Ovary (tissue), 7 donors: ENCODE measurements at regions not wholly inside any gene's neighbourhood (a gene's known extent, or its start where the extent isn't known, plus 50 kb on each side); places are given as distances from the start of the nearest gene placed in this dataset.
"Not testable (repeated sequence)": the region's sequence is repeated elsewhere in the genome, so short reads cannot be mapped to it uniquely, and the experiment has no call there.

Experiments
- DNase-seq, 5 donors: peaks; one replicate each; pipeline ENCODE4 v3.0.0-alpha.2; 2019 to 2020
- H3K27ac ChIP-seq, 2 donors: fragments of 200-600 bp; one replicate each; pipeline versions ENCODE4 v1.5.1 to v1.8.0; 2019 to 2022
- H3K27me3 ChIP-seq: fragments of 200-600 bp; one replicate; pipeline ENCODE4 v1.8.0; 2022
- H3K36me3 ChIP-seq: fragments of 200-600 bp; sonication (generic); one replicate; pipeline ENCODE4 v1.5.1; 2019
- H3K4me1 ChIP-seq: one replicate; pipeline ENCODE4 v1.8.1; 2013; ENCODE audit warnings: mild to moderate bottlenecking, moderate library complexity; ENCODE audit not compliant: insufficient read depth
- H3K4me3 ChIP-seq: fragments of 200-600 bp; sonication (generic); one replicate; pipeline ENCODE4 v1.5.1; 2017
- H3K9me3 ChIP-seq, 2 donors: fragments of 200-600 bp in 1 of 2; sonication (generic) in 1 of 2; one replicate each; pipeline versions ENCODE4 v1.5.1 to v1.8.1; 2013 to 2019; ENCODE audit warnings: mild to moderate bottlenecking in 1 of 2, moderate library complexity in 1 of 2
- WGBS, 3 donors: extraction: QIAGEN DNeasy Blood & Tissue Kit in 1 of 3; methylation state at CpG; one replicate each; pipeline versions ENCODE4 v1.1.5 to v1.1.7; 2013 to 2017; 5-methylcytosine and 5-hydroxymethylcytosine counted together
- intact Hi-C, 4 donors: fragments of 100-400 bp; cut with DNase I; formaldehyde crosslinking; loops; one replicate each; pipeline versions ENCODE4 v1.11.0 to v1.15.1; 2022 to 2023
- donor health status: DM: no; HTN: no; CAD: no; lungs with moderate emphysema.
- donor health status: DM: no; HTN: no; CAD: no.
- donor health status: Bipolar disorder and iron deficiency.
- donor health status: DM: no; HTN: no; CAD: no.
- donor health status: DM: yes; HTN: yes; CAD: no.

- H3K4me3 ChIP-seq, H3K27me3 ChIP-seq, H3K27ac ChIP-seq, H3K4me1 ChIP-seq, H3K36me3 ChIP-seq, H3K9me3 ChIP-seq, intact Hi-C loops, DNase-seq: not testable (repeated sequence)
- 52 to 60% methylated on average over 1 to 2 of the region's 4 CpGs; no CpG with 5 or more reads in 1 of the 3 donors for WGBS, 3 donors
Measured at GRCh38 chr1:146322893-146323292, 94.1 kb upstream of the NOTCH2NLA start.

- H3K4me1 ChIP-seq, H3K9me3 ChIP-seq, intact Hi-C loops, H3K27ac ChIP-seq, H3K36me3 ChIP-seq, H3K27me3 ChIP-seq, H3K4me3 ChIP-seq, DNase-seq: not testable (repeated sequence)
- WGBS, 3 donors: 95 to 100% (median 100%) methylated on average over 1 of the region's 4 CpGs
Measured at GRCh38 chr1:146318715-146319114, 89.9 kb upstream of the NOTCH2NLA start.

- H3K27ac ChIP-seq, H3K27me3 ChIP-seq, intact Hi-C loops, H3K4me1 ChIP-seq, DNase-seq, H3K4me3 ChIP-seq, H3K36me3 ChIP-seq, H3K9me3 ChIP-seq: not testable (repeated sequence)
- WGBS, 3 donors: 89 to 100% (median 96%) methylated on average over 1 of the region's 1 CpG
Measured at GRCh38 chr1:146317785-146318184, 89.0 kb upstream of the NOTCH2NLA start.

- H3K36me3 ChIP-seq, H3K27ac ChIP-seq, DNase-seq, H3K4me1 ChIP-seq, H3K9me3 ChIP-seq, H3K27me3 ChIP-seq, H3K4me3 ChIP-seq, intact Hi-C loops: not testable (repeated sequence)
- WGBS, 3 donors: no CpG with 5 or more reads among the region's 5 CpGs
Measured at GRCh38 chr1:146314449-146315246, 85.8 kb upstream of the NOTCH2NLA start.

- H3K4me3 ChIP-seq, intact Hi-C loops, DNase-seq, H3K36me3 ChIP-seq, H3K27me3 ChIP-seq, H3K9me3 ChIP-seq, H3K27ac ChIP-seq, H3K4me1 ChIP-seq: not testable (repeated sequence)
Measured at GRCh38 chr1:146310579-146310978, 81.8 kb upstream of the NOTCH2NLA start.

GRCh38 chr1:146309427-146309826 lies 80.6 kb upstream of the NOTCH2NLA start:
- H3K36me3 ChIP-seq, H3K27me3 ChIP-seq, DNase-seq, H3K4me3 ChIP-seq, H3K9me3 ChIP-seq, H3K4me1 ChIP-seq, H3K27ac ChIP-seq, intact Hi-C loops: not testable (repeated sequence)
- no CpG with 5 or more reads among the region's 1 CpG for WGBS, 3 donors

GRCh38 chr1:146308892-146309291 lies 80.1 kb upstream of the NOTCH2NLA start:
- H3K9me3 ChIP-seq, H3K27me3 ChIP-seq, H3K4me3 ChIP-seq, H3K36me3 ChIP-seq, H3K27ac ChIP-seq, H3K4me1 ChIP-seq, DNase-seq, intact Hi-C loops: not testable (repeated sequence)
- 40 to 71% methylated on average over 1 of the region's 1 CpG; no CpG with 5 or more reads in 1 of the 3 donors for WGBS, 3 donors

- H3K36me3 ChIP-seq, H3K27ac ChIP-seq, H3K4me1 ChIP-seq, H3K27me3 ChIP-seq, H3K4me3 ChIP-seq, intact Hi-C loops, DNase-seq, H3K9me3 ChIP-seq: not testable (repeated sequence)
- 55 to 67% (median 57%) methylated on average over 3 of the region's 5 CpGs for WGBS, 3 donors
Measured at GRCh38 chr1:146308152-146308551, 79.3 kb upstream of the NOTCH2NLA start.

- H3K27ac ChIP-seq, H3K4me3 ChIP-seq, H3K36me3 ChIP-seq, H3K9me3 ChIP-seq, H3K4me1 ChIP-seq, intact Hi-C loops, H3K27me3 ChIP-seq, DNase-seq: not testable (repeated sequence)
- no CpG with 5 or more reads among the region's 5 CpGs for WGBS, 3 donors
Measured at GRCh38 chr1:146307632-146308031, 78.8 kb upstream of the NOTCH2NLA start.

GRCh38 chr1:146306651-146307050 lies 77.8 kb upstream of the NOTCH2NLA start:
- H3K36me3 ChIP-seq, H3K4me3 ChIP-seq, H3K27ac ChIP-seq, H3K9me3 ChIP-seq, DNase-seq, intact Hi-C loops, H3K4me1 ChIP-seq, H3K27me3 ChIP-seq: not testable (repeated sequence)

- H3K4me1 ChIP-seq, H3K9me3 ChIP-seq, H3K27me3 ChIP-seq, intact Hi-C loops, DNase-seq, H3K4me3 ChIP-seq, H3K36me3 ChIP-seq, H3K27ac ChIP-seq: not testable (repeated sequence)
- no CpG with 5 or more reads among the region's 2 CpGs for WGBS, 3 donors
Measured at GRCh38 chr1:146305442-146305841, 76.6 kb upstream of the NOTCH2NLA start.

- H3K9me3 ChIP-seq, DNase-seq, H3K36me3 ChIP-seq, H3K27ac ChIP-seq, H3K4me3 ChIP-seq, intact Hi-C loops, H3K4me1 ChIP-seq, H3K27me3 ChIP-seq: not testable (repeated sequence)
- WGBS, 3 donors: no CpG with 5 or more reads among the region's 5 CpGs
Measured at GRCh38 chr1:146298575-146298897, 69.7 kb upstream of the NOTCH2NLA start.
